SK-N-SH (cell line): ENCODE measurements at regions not wholly inside any gene's neighbourhood (a gene's known extent, or its start where the extent isn't known, plus 50 kb on each side); places are given as distances from the start of the nearest gene placed in this dataset.
A peak's percentile ranks its signal among the peaks of the same experiment; 100 is the strongest.
"Not testable (repeated sequence)": the region's sequence is repeated elsewhere in the genome, so short reads cannot be mapped to it uniquely, and the experiment has no call there.

ENCODE experiments used
- CTCF ChIA-PET: fragments of 300-600, 350-600 bp; formaldehyde crosslinking; extraction: SDS; loops from one replicate; lab custom pipeline; 2021; lab: Yijun Ruan, JAX
- POLR2A ChIA-PET: fragments of 350-600 bp; sonication (Branson Sonifier 250); formaldehyde crosslinking; extraction: SDS; loops from one replicate; lab custom pipeline; 2020; ENCODE audit warnings: antibody characterized with exemption, inconsistent platforms; lab: Yijun Ruan, JAX
- DNase-seq: peaks from one replicate; pipeline ENCODE4 v3.0.0; 2012
- H2AFZ ChIP-seq: fragments of 200-600 bp; sonication (generic); 2 replicates; pipeline ENCODE4 v1.8.1; 2016; ENCODE audit warnings: antibody characterized with exemption, mild to moderate bottlenecking, low read depth
- H3F3A ChIP-seq: fragments of 200-600 bp; sonication (generic); replicated peaks from 2 replicates; pipeline ENCODE3; 2016; ENCODE audit warnings: antibody characterized with exemption, mild to moderate bottlenecking; ENCODE audit not compliant: insufficient read depth
- H3K27ac ChIP-seq, 2 experiments: fragments of 200-500 bp in 1 of 2; fragments of 200-600 bp in 1 of 2; sonication (Bioruptor generic) in 1 of 2; sonication (generic), shearing (Covaris generic) in 1 of 2; 2 replicates each; pipeline versions ENCODE4 v1.5.1 to v1.6.1; 2014 to 2016; ENCODE audit warnings: low read depth in 2 of 2, inconsistent platforms in 1 of 2, low read length in 1 of 2, mild to moderate bottlenecking in 1 of 2, mixed read lengths in 1 of 2
- H3K27me3 ChIP-seq: fragments of 200-600 bp; sonication (generic), shearing (Covaris generic); 2 replicates; pipeline ENCODE4 v1.6.1; 2016; ENCODE audit warnings: mixed run types; ENCODE audit not compliant: insufficient read depth
- H3K36me3 ChIP-seq, 2 experiments: fragments of 200-500 bp in 1 of 2; fragments of 200-600 bp in 1 of 2; sonication (Bioruptor generic) in 1 of 2; sonication (generic) in 1 of 2; replicated peaks in 1 of 2; 2 replicates each; pipeline versions ENCODE3 to v1.5.1; 2014 to 2016; ENCODE audit warnings: low read length in 1 of 2, mild to moderate bottlenecking in 1 of 2; ENCODE audit not compliant: insufficient read depth in 2 of 2, control insufficient read depth in 1 of 2
- H3K4me1 ChIP-seq, 2 experiments: fragments of 200-500 bp in 1 of 2; fragments of 200-600 bp in 1 of 2; sonication (Bioruptor generic) in 1 of 2; sonication (generic), shearing (Covaris generic) in 1 of 2; 2 replicates each; pipeline versions ENCODE4 v1.5.1 to v1.6.1; 2014 to 2016; ENCODE audit warnings: low read depth in 1 of 2, low read length in 1 of 2, mixed run types in 1 of 2; ENCODE audit not compliant: insufficient read depth in 2 of 2, control insufficient read depth in 1 of 2
- H3K4me2 ChIP-seq: fragments of 200-600 bp; sonication (generic), shearing (Covaris generic); 2 replicates; pipeline ENCODE4 v1.6.1; 2017; ENCODE audit warnings: mixed run types
- H3K4me3 ChIP-seq, 2 experiments: fragments of 200-500 bp in 1 of 2; fragments of 200-600 bp in 1 of 2; sonication (Bioruptor generic) in 1 of 2; sonication (generic), shearing (Covaris generic) in 1 of 2; 2 replicates each; pipeline versions ENCODE4 v1.5.1 to v1.8.1; 2014 to 2016; ENCODE audit warnings: low read depth in 2 of 2, inconsistent platforms in 1 of 2, low read length in 1 of 2, mild to moderate bottlenecking in 1 of 2, mixed read lengths in 1 of 2, moderate library complexity in 1 of 2
- H3K79me2 ChIP-seq: fragments of 200-600 bp; sonication (generic); 2 replicates; pipeline ENCODE4 v1.8.1; 2017; ENCODE audit warnings: mild to moderate bottlenecking; ENCODE audit not compliant: insufficient read depth
- H3K9ac ChIP-seq: fragments of 200-600 bp; sonication (generic); 2 replicates; pipeline ENCODE4 v1.6.1; 2017; ENCODE audit warnings: mixed run types
- H3K9me2 ChIP-seq: fragments of 200-600 bp; sonication (generic); 2 replicates; pipeline ENCODE4 v1.6.1; 2017; ENCODE audit warnings: mixed run types
- H3K9me3 ChIP-seq: fragments of 200-600 bp; sonication (generic); 2 replicates; pipeline ENCODE4 v1.6.1; 2017; ENCODE audit warnings: mixed run types, mild to moderate bottlenecking, moderate library complexity
- H4K20me1 ChIP-seq: fragments of 200-600 bp; sonication (generic); 2 replicates; pipeline ENCODE4 v1.6.1; 2017; ENCODE audit warnings: mild to moderate bottlenecking, mixed run types; ENCODE audit not compliant: insufficient read depth
- FOXM1 ChIP-seq: IDR thresholded peaks from 2 replicates; pipeline ENCODE4 v1.4.0; 2012; ENCODE audit warnings: low read depth, mild to moderate bottlenecking
- MXI1 ChIP-seq: IDR thresholded peaks from 2 replicates; pipeline ENCODE4 v1.6.1; 2012; ENCODE audit warnings: mild to moderate bottlenecking, low read depth, low read length, improper control_type of control experiment
- ZBTB33 ChIP-seq: IDR thresholded peaks from 2 replicates; pipeline ENCODE4 v1.4.0; 2012; ENCODE audit warnings: low read depth, borderline replicate concordance
- WGBS: methylation state at CpG from one replicate; pipeline ENCODE4 v1.1.6; 2017; ENCODE audit warnings: low lambda C conversion rate; 5-methylcytosine and 5-hydroxymethylcytosine counted together
- small RNA-seq, 7 experiments: library from RNA; depleted of rRNA; stranded (forward); fragments of <200 nt; gene quantifications; one replicate each; pipeline ENCODE3, GENCODE V24; 2012

DNA sequence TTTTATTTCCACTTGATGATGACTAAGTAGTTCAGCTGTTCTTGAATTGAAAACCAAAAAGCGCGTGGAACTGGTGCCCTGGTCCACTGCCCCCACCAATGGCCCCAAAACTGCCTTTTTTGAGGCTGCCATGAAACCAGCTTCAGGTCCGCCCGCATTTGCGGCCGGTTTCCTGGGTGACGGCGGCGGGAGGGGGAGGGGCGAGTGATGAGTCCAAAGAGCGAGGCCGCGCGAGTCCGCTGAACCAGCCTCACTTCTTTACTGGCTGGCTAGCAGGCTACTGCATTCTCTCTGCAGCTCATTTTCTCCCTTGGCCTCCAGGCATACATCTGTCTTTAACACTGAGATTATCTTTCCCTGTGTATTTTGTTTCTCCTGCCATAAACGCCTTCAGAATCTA is 72.9 kb upstream of the FABP2 start:
- H3K4me3 ChIP-seq, result no peak overlapping the region
- no peaks in the 10 kb centered on the region for H3K9me3 ChIP-seq
- H3K79me2 ChIP-seq, result no peaks in the 10 kb centered on the region
- H3K27ac ChIP-seq, result no peak overlapping the region
- no peak overlapping the region for H3K9ac ChIP-seq
- no peaks in the 10 kb centered on the region for H3K4me1 ChIP-seq
- no peak overlapping the region for H3K4me2 ChIP-seq
- peak; percentile 9 for DNase-seq
- H2AFZ ChIP-seq, result no peak overlapping the region
- no peaks in the 10 kb centered on the region for H3K9me2 ChIP-seq
- 90% methylated on average over 16 of the region's 16 CpGs for WGBS
- TF ChIP-seq ZBTB33 (no peak), FOXM1 (no peak), MXI1 (no peak)
- H3K27me3 ChIP-seq, result no peaks in the 10 kb centered on the region
- CTCF ChIA-PET, result no interaction called here
- POLR2A ChIA-PET, result no interaction called here
- no peaks in the 10 kb centered on the region for H3F3A ChIP-seq
- H3K36me3 ChIP-seq, result no peaks in the 10 kb centered on the region
- no peaks in the 10 kb centered on the region for H4K20me1 ChIP-seq

GRCh38 chr4:119388791-119389190 is 66.9 kb upstream of the FABP2 start:
- H3K4me1 ChIP-seq, H3K9ac ChIP-seq, H3F3A ChIP-seq, H3K27me3 ChIP-seq, H3K36me3 ChIP-seq, H2AFZ ChIP-seq, H4K20me1 ChIP-seq, H3K4me3 ChIP-seq, POLR2A ChIA-PET, H3K9me2 ChIP-seq, H3K79me2 ChIP-seq, CTCF ChIA-PET, H3K4me2 ChIP-seq, H3K27ac ChIP-seq, H3K9me3 ChIP-seq, DNase-seq: not testable (repeated sequence)
- WGBS, result 41% methylated on average over 2 of the region's 2 CpGs

GRCh38 chr4:119374616-119375015 is 52.7 kb upstream of the FABP2 start:
- H3K27me3 ChIP-seq, H3K36me3 ChIP-seq, DNase-seq, H3K27ac ChIP-seq, H3F3A ChIP-seq, H3K4me2 ChIP-seq, H3K79me2 ChIP-seq, CTCF ChIA-PET, H3K9me2 ChIP-seq, H2AFZ ChIP-seq, H3K9ac ChIP-seq, H3K9me3 ChIP-seq, H3K4me3 ChIP-seq, H4K20me1 ChIP-seq, H3K4me1 ChIP-seq, POLR2A ChIA-PET: not testable (repeated sequence)
- 68% methylated on average over 3 of the region's 3 CpGs for WGBS

GRCh38 chr4:119372316-119373062 is 50.6 kb upstream of the FABP2 start:
- H3K4me1 ChIP-seq, DNase-seq, H3K79me2 ChIP-seq, H3K9me2 ChIP-seq, CTCF ChIA-PET, POLR2A ChIA-PET, H3K9ac ChIP-seq, H3K9me3 ChIP-seq, H3K36me3 ChIP-seq, H3F3A ChIP-seq, H3K27ac ChIP-seq, H3K4me3 ChIP-seq, H4K20me1 ChIP-seq, H2AFZ ChIP-seq, H3K4me2 ChIP-seq, H3K27me3 ChIP-seq: not testable (repeated sequence)
- 73% methylated on average over 6 of the region's 6 CpGs for WGBS

Small RNAs in the stretch of these regions (small RNA-seq; reads per million reads assigned to genes)
- 0 reads per million in 7 experiments for gene RNU6-1217P
